Panc1 (cell line): ENCODE measurements at regions not wholly inside any gene's neighbourhood (a gene's known extent, or its start where the extent isn't known, plus 50 kb on each side); places are given as distances from the start of the nearest gene placed in this dataset.

Experiments
- ATAC-seq: fragments of 200-7000 bp; cut with Tn5 transposase; 2 replicates; pipeline ENCODE4 v1.9.1; 2020; ENCODE audit warnings: mild to moderate bottlenecking, moderate library complexity
- BruUV-seq: library from RNA; stranded (reverse); fragments of 400-500 nt; replicated peaks from 2 replicates; lab custom pipeline; 2021; lab: Mats Ljungman, UMichigan
- CTCF ChIA-PET: fragments of 300-600 bp; sonication (Branson Sonifier 250); formaldehyde crosslinking; loops from one replicate; lab custom pipeline; 2022; ENCODE audit warnings: antibody characterized with exemption; lab: Charles Lee
- POLR2A ChIA-PET: fragments of 300-600 bp; sonication (Branson Sonifier 250); formaldehyde crosslinking; loops from one replicate; lab custom pipeline; 2022; ENCODE audit warnings: antibody characterized with exemption; lab: Charles Lee
- DNase-seq: peaks from one replicate; pipeline ENCODE4 v3.0.0-alpha.2; 2010; ENCODE audit warnings: low read depth, low spot score
- H3K27ac ChIP-seq: 2 replicates; pipeline ENCODE4 v1.5.1; 2011; ENCODE audit warnings: mild to moderate bottlenecking, low read length, inconsistent platforms
- H3K27me3 ChIP-seq: fragments of 200-500 bp; sonication (Bioruptor generic); 2 replicates; pipeline ENCODE4 v1.6.0; 2014; ENCODE audit warnings: low read length, inconsistent platforms; ENCODE audit not compliant: control insufficient read depth, insufficient read depth
- H3K36me3 ChIP-seq: fragments of 200-500 bp; sonication (Bioruptor generic); 2 replicates; pipeline ENCODE4 v1.5.1; 2014; ENCODE audit warnings: inconsistent platforms, mild to moderate bottlenecking, low read length, moderate library complexity; ENCODE audit not compliant: control insufficient read depth, insufficient read depth
- H3K4me1 ChIP-seq: 2 replicates; pipeline ENCODE4 v1.5.1; 2011; ENCODE audit warnings: inconsistent platforms, mild to moderate bottlenecking, low read length, moderate library complexity; ENCODE audit not compliant: control insufficient read depth, insufficient read depth
- H3K4me3 ChIP-seq, 2 experiments: 2 replicates each; pipeline ENCODE4 v1.5.1; 2011 to 2012; ENCODE audit warnings: low read depth in 2 of 2, low read length in 2 of 2, mild to moderate bottlenecking in 2 of 2, inconsistent platforms in 1 of 2, moderate library complexity in 1 of 2
- H3K9me3 ChIP-seq: fragments of 200-500 bp; sonication (Bioruptor generic); 2 replicates; pipeline ENCODE4 v1.5.1; 2014; ENCODE audit warnings: low read depth, mild to moderate bottlenecking, inconsistent platforms, low read length, moderate library complexity; ENCODE audit not compliant: control insufficient read depth, insufficient read depth
- CTCF ChIP-seq: fragments of 450-650 bp; IDR thresholded peaks from 2 replicates; pipeline ENCODE4 v1.5.1; 2017; ENCODE audit warnings: mild to moderate bottlenecking
- POLR2AphosphoS5 ChIP-seq: IDR thresholded peaks from 2 replicates; pipeline ENCODE4 v1.6.1; 2012; ENCODE audit warnings: mild to moderate bottlenecking, low read depth, low read length, moderate library complexity
- REST ChIP-seq, 2 experiments: IDR thresholded peaks; 2 replicates each; pipeline ENCODE4 v1.6.1; 2011 to 2012; ENCODE audit warnings: low read depth in 2 of 2, control low read depth in 1 of 2, low read length in 1 of 2, mild to moderate bottlenecking in 1 of 2, moderate library complexity in 1 of 2; ENCODE audit not compliant: insufficient read depth in 1 of 2
- SIN3A ChIP-seq: IDR thresholded peaks from 2 replicates; pipeline ENCODE4 v1.6.1; 2012; ENCODE audit warnings: low read depth, mild to moderate bottlenecking, low read length, moderate library complexity, borderline replicate concordance; ENCODE audit not compliant: insufficient read depth
- TCF7L2 ChIP-seq: IDR thresholded peaks from 2 replicates; pipeline ENCODE4 v1.6.1; 2011; ENCODE audit warnings: mild to moderate bottlenecking, low read depth, low read length, inconsistent platforms
- in situ Hi-C: cut with HindIII; loops from 2 replicates; pipeline ENCODE4 v1.10.0; 2016; ENCODE audit warnings: low sequenced_read_pairs, low pct_unique_long_range_greater_than_20kb
- intact Hi-C: fragments of 100-400 bp; cut with micrococcal nuclease; formaldehyde crosslinking; loops from one replicate; pipeline ENCODE4 v1.10.0; 2022; ENCODE audit not compliant: unreplicated experiment

- Histone ChIP-seq H3K4me3 (no peak overlapping the region), H3K27ac (no peak overlapping the region), H3K4me1 (no peaks in the 10 kb centered on the region), H3K27me3 (no peaks in the 10 kb centered on the region), H3K9me3 (no peaks in the 10 kb centered on the region), H3K36me3 (no peaks in the 10 kb centered on the region)
- intact Hi-C loops (no loop called here), in situ Hi-C loops (no loop called here)
- DNase-seq (no peak), ATAC-seq (no peak)
- TF ChIP-seq POLR2AphosphoS5 (no peak), CTCF (no peak)
- CTCF ChIA-PET = no interaction called here
- POLR2A ChIA-PET = no interaction called here
- no TSS peak for BruUV-seq
Measured at GRCh38 chr10:30758338-30758737, 128.8 kb upstream of the LYZL2 start.

- ATAC-seq (no peak), DNase-seq (no peak)
- in situ Hi-C loops = no loop called here
- ChIA-PET POLR2A (no interaction called here), CTCF (no interaction called here)
- Histone ChIP-seq H3K9me3 (no peaks in the 10 kb centered on the region), H3K4me3 (no peak overlapping the region), H3K27ac (no peak overlapping the region), H3K4me1 (no peaks in the 10 kb centered on the region), H3K27me3 (no peaks in the 10 kb centered on the region), H3K36me3 (no peaks in the 10 kb centered on the region)
- no TSS peak for BruUV-seq
- TF ChIP-seq TCF7L2 = no peak
- no peak for TF ChIP-seq REST (IDR thresholded peaks at IDR 0.05; ENCODE audit: insufficient read depth in 1 of 2, low read depth in 2 of 2, low read length in 1 of 2)
- TF ChIP-seq SIN3A = no peak
- TF ChIP-seq POLR2AphosphoS5 = no peak
- TF ChIP-seq CTCF = no peak
- intact Hi-C loops = no loop called here
Measured at GRCh38 chr10:30756896-30757295, 127.3 kb upstream of the LYZL2 start.

- no peak overlapping the region for H3K27ac ChIP-seq
- DNase-seq (no peak), ATAC-seq (no peak)
- H3K36me3 ChIP-seq = no peaks in the 10 kb centered on the region
- POLR2A ChIA-PET = no interaction called here
- in situ Hi-C loops = no loop called here
- BruUV-seq = no TSS peak
- TF ChIP-seq CTCF = no peak
- no peak for TF ChIP-seq REST (IDR thresholded peaks at IDR 0.05; ENCODE audit: insufficient read depth in 1 of 2, low read depth in 2 of 2, low read length in 1 of 2)
- TF ChIP-seq SIN3A = no peak
- TF ChIP-seq POLR2AphosphoS5 = no peak
- TF ChIP-seq TCF7L2 = no peak
- CTCF ChIA-PET = no interaction called here
- no peak overlapping the region for H3K4me3 ChIP-seq
- intact Hi-C loops = no loop called here
- H3K9me3 ChIP-seq = no peaks in the 10 kb centered on the region
- H3K27me3 ChIP-seq = no peaks in the 10 kb centered on the region
- H3K4me1 ChIP-seq = no peaks in the 10 kb centered on the region
Measured at GRCh38 chr10:30756151-30756550, 126.6 kb upstream of the LYZL2 start.
